Transverse colon (tissue), 4 donors: ENCODE measurements at regions not wholly inside any gene's neighbourhood (a gene's known extent, or its start where the extent isn't known, plus 50 kb on each side); places are given as distances from the start of the nearest gene placed in this dataset.

Source experiments
- POLR2A ChIP-seq: fragments of 450-650 bp; IDR thresholded peaks from one replicate; pipeline ENCODE4 v1.6.1; 2016; ENCODE audit warnings: antibody characterized with exemption, mild to moderate bottlenecking, moderate library complexity
- POLR2AphosphoS5 ChIP-seq, 3 donors: sonication (generic); formaldehyde crosslinking; IDR thresholded peaks; one replicate each; pipeline ENCODE4 v1.6.1; 2016; ENCODE audit warnings: antibody characterized with exemption in 3 of 3
- TF ChIP-seq, protein P1 (sequence below), 5 experiments: fragments of 200-600 bp in 3 of 5; fragments of 450-650 bp in 2 of 5; sonication (generic) in 3 of 5; IDR thresholded peaks; 1 replicate in 2 of 5; 2 replicates in 3 of 5; pipeline ENCODE4 v1.5.1; 2016 to 2017; ENCODE audit warnings: antibody characterized with exemption in 5 of 5, inconsistent platforms in 3 of 5, mild to moderate bottlenecking in 2 of 5, moderate library complexity in 1 of 5

GRCh38 chr15:26382444-26383072 lies 390.3 kb downstream of the GABRB3 start:
- TF ChIP-seq, protein P1, sequence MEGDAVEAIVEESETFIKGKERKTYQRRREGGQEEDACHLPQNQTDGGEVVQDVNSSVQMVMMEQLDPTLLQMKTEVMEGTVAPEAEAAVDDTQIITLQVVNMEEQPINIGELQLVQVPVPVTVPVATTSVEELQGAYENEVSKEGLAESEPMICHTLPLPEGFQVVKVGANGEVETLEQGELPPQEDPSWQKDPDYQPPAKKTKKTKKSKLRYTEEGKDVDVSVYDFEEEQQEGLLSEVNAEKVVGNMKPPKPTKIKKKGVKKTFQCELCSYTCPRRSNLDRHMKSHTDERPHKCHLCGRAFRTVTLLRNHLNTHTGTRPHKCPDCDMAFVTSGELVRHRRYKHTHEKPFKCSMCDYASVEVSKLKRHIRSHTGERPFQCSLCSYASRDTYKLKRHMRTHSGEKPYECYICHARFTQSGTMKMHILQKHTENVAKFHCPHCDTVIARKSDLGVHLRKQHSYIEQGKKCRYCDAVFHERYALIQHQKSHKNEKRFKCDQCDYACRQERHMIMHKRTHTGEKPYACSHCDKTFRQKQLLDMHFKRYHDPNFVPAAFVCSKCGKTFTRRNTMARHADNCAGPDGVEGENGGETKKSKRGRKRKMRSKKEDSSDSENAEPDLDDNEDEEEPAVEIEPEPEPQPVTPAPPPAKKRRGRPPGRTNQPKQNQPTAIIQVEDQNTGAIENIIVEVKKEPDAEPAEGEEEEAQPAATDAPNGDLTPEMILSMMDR (IDR thresholded peaks at IDR 0.05) = no peak
- no peak for TF ChIP-seq POLR2A
- no peak for TF ChIP-seq POLR2AphosphoS5 (IDR thresholded peaks at IDR 0.05)
